Stimulated activated CD4-positive, alpha-beta T cell treated with anti-CD3 and anti-CD28 coated beads, Interleukin-1b, Interleukin-23, amount 100 ng/mL, for 24 hours (primary cell): ENCODE measurements at regions not wholly inside any gene's neighbourhood (a gene's known extent, or its start where the extent isn't known, plus 50 kb on each side); places are given as distances from the start of the nearest gene placed in this dataset.
"Not testable (repeated sequence)": the region's sequence is repeated elsewhere in the genome, so short reads cannot be mapped to it uniquely, and the experiment has no call there.

Experiments
- DNase-seq, 4 experiments: peaks; one replicate each; pipeline ENCODE4 v3.0.0-alpha.2; 2020; ENCODE audit warnings: low read depth in 4 of 4, low spot score in 1 of 4

DNA sequence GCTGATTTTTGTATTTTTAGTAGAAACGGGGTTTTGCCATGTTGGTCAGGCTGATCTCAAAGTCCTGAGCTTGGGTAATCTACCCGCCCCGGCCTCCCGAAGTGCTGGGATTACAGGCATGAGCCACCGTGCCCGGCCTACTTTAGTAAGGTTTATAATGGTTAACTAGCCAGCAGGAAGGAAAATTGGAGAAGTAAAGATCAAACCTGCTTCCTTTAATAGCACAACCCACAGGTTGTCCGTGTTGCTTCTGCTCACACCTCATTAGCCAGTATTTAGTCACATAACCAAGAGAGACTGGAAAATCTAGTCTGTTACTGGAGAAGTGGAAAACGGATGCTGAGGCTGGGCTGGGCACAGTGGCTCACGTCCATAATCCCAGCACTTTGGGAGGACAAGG lies 51.9 kb upstream of the TBL1XR1 start:
- DNase-seq, result no peak

DNA sequence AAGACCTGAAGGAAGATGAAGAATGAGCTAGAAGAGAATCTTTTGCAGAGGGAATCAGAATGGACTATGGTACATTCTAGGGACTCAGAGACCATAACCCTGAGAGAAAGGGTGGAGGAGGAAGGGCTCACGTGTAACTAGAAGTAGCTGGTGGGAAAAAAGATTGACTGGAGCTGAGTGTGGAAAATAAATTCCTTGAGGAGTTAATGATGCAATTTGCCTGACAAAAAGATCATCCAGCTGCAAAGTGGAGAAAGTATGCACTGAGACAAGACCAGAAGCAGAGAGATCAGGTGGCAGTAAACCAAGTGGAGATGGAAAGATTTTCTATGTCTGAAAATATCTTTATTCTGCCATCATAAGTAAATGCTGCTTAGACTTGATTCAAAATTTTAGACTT lies 52.9 kb upstream of the TBL1XR1 start:
- no peak for DNase-seq

DNA sequence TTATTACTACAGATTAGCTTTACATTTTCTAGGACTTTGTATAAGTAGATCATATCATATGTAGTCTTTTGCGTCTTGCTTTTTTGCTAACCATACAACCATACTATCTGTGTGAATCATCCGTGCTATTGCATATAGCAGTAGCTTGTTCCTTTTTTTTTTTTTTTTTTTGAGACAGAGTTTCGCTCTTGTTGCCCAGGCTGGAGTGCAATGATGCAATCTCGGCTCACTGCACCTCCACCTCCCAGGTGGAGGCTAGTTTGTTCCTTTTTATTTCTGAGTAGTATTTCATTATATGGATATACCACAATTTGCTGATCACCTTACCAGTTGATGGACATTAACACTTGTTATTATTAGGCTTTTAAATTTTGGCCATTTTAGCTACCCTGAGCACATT lies 54.5 kb upstream of the TBL1XR1 start:
- no peak for DNase-seq

DNA sequence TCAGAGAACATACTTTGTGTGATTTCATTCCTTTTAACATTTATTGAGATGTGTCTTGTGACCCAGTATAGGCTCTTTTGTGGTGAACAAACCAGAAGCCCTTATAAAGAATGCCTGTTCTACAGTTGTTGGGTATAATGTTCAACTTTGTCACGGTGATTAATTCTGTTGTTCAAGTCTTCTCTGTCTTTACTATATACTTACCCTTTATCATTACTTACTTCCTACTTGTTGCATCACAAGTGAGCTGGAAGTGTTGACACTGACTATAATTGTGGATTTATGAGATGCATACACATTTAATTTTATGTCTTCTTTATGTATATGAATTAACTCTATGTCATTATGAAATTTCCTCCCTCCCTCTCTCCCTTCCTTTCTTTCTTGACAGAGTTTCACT lies 59.7 kb upstream of the TBL1XR1 start:
- DNase-seq, result no peak

DNA sequence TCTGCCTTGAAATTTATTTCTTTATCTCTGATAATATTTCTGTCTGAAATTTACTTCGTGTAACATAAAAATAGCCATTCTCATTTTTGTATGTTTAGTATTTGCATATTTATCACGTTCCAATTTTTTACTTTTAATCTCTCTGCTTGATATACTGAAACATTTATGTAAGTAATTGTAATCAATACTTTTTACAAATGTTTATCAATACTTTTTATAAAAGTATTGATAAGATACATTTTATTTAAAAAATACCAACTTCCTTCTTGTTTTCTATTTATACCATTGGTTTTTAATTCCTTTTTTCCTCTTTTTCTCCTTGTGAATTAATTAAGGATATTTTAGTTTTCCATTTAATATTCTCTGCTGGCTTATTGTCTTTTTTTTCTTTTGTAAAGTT lies 60.3 kb upstream of the TBL1XR1 start:
- no peak for DNase-seq

DNA sequence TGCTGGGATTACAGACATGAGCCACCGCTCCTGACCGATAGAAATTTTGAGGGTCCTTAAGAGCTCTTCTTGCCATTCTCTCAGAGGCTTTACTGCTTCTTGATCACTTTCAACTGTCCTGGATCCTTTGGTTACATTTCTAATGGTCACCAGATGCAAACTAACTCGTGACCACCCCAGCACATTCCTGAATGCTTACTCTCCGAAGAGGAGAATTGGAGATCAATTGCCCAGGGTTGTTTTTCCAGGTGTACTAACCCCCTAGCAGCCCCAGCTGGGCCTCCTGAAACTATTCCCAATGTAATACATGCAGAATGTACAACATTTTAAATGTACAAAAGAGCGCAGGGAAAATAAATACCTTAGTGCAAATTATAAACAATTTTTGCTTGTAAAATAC lies 65.1 kb upstream of the TBL1XR1 start:
- DNase-seq, result no peak

DNA sequence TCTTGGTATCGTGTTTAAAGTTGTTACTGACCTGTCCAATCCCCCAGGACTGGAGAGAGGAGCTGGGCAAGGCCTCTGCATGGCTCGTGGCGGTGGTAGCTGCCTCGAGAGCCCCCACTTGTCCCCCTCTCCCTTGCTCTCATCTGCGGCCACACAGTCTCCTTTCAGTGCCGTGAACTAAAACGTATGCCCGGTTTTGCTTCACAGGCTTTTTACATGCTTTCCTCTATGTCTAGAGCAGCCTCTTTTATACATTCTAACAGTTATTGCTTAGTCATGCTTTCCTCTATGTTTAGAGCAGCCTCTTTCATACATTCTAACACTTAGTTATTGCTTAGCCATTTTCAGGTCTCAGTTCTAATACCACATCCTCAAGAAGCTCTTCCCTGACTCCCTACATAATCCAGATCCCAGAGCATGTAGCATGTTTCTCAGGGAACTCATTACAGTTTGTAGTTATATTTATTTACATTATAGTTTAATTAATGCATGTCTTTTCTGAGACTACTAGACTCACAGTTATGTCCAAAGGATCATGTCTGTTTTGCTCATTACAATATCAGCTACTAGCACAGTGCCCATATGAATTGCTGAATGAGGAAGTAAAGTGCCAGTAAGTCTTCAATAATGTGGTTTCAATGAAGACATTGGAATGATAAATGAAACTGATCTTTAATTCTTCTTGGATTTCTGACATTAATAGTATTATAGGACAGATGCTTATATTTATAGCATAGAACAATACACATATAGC lies 66.5 kb upstream of the TBL1XR1 start:
- DNase-seq, result no peak

DNA sequence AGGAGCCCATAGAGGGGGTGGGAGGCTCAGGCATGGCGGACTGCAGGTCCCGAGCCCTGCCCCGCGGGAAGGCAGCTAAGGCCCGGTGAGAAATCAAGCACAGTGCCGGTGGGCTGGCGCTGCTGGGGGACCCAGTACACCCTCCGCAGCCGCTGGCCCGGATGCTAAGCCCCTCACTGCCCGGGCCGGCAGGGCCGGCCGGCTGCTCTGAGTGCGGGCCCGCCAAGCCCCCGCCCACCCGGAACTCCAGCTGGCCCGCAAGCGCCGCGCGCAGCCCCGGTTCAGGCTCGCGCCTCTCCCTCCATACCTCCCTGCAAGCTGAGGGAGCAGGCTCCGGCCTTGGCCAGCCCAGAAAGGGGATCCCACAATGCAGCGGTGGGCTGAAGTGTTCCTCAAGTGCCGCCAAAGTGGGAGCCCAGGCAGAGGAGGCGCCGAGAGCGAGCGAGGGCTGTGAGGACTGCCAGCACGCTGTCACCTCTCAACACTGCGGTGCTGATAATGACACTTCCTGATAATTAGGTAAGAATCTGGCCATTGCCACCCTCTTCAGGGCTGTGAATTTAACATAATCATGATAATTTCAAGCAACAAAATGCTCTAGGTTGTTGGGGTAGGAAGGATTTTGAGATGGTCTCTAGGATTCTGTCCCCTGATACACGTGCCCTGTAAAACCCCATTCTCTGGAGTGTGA lies 74.7 kb upstream of the TBL1XR1 start:
- DNase-seq, result not testable (repeated sequence)

DNA sequence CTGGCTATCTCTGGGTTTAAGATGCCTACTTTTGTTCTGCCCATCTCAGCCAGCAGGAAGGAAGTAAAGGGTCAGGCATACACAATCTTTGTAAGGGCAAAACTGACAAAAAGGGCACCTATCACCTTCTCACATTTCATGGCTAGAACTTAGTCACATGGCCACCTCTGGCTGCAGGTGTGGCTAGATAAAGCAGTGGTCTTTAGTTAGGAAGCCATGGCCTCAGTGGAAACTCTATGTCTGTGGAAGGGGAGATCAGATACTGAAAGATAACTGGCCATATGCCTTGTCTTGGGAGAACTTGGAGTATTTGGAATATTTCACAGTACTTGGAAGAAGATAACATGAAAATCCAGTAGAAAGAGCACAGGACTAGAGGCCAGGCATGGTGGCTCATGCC lies 80.7 kb upstream of the TBL1XR1 start:
- DNase-seq, result no peak

DNA sequence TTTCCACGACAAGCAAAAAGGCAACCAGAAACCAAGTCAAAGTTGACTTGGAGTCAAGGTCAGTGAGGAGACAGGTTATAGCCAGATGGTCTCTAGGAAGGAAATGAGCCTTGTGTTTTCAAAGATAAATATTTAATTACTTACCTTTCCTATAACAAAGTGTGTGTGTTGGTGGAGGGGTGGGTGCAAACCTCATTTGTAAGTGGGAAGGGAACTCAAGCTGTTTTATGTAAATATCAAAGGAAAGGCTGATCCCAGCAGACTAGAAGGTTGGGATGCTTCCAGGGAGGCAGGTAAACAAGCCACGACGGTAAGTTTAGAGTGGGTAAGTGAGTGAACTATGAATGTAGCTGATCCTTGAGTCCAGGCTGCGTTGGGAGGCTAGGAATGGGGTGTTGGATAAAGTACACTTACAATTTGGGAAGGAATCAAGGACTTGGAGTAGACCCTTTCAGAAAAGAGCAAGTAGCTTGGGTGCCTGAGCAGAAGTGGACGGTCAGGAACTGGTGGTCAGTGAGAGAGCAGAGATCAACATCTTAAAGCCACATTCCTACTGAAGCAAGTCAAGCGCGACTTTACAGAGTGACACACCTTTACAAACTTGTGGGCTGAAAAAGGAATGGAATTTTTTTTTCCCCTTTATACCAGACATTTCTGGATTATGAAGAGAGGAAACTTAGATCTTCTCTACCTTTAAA lies 82.0 kb upstream of the TBL1XR1 start:
- no peak for DNase-seq

DNA sequence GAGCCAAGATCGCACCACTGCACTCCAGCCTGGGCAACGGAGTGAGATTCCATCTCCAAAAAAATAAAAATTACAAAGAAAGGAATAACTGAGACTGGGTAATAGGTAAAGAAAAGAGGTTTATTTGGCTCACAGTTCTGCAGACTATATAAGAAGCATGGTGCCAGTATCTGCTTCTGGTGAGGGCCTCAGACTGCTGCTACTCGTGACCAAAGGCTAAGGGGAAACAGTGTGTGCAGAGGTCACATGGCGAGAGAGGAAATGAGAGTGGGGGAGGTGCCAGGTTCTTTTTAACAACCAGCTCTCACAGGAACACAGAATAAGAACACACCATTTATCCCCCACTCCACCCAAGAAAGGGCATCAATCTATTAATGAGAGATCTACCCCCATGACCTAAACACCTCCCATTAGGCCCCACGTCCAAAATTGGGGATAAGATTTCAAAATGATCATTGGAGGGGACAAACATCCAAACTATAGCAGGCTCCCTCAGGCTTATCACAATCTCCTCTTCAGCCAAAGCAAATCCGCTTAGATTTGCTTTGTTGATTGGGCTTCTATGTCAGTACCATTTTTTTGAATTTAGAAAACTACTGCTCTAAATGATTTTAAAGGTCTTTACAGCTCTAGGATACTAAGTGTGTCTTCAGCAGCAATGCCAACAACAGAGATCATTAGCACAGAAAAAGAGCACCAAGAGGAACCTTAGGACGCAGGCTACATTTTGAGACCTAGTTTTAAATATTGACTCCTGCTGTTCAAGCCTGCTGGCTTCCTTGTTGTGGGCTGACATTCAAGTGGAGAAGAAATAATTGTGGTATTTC lies 84.2 kb upstream of the TBL1XR1 start:
- DNase-seq, result no peak

DNA sequence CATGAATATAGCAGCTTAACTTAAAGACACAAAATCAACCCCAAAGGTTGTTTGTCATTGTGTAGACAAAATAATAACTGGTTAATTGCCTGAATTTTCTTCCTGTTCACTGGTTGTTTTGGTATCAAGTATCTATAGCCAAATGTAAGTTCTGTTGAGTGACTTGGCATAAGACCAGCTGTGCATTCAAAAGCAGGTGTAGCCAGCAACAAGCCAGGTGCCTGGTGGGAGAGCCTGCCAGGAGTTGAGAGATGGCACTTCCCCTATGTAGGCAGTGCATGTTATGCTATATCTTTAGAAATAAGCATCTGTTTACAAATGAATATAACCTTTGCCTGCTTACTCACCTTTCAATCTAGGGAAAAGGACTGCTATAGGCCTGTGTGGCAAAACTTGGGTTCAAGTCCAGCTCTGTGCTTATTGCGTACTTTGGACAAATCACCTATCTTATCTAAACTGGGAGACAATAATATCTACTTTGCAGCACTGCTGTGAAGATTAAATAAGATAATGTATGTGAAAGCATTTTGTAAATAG lies 84.9 kb upstream of the TBL1XR1 start:
- no peak for DNase-seq

DNA sequence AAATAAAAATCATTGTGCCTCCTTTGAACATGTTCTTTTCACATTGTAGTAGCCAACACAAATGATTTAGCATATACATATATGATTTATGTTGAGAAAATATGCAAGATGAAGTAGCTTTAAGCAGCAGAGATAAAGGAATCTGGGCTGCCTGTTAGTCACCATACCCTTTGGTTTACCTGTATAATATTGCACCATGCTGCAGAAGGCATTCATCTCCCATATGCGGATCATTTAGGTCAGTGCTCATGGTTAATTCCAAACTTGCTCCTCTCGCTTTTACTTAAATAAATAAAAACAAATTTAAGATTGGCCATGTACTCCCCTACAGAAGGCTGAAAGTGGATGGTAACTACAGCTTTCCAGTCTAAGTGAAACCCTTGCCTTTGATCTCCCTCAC lies 86.7 kb upstream of the TBL1XR1 start:
- DNase-seq, result no peak

DNA sequence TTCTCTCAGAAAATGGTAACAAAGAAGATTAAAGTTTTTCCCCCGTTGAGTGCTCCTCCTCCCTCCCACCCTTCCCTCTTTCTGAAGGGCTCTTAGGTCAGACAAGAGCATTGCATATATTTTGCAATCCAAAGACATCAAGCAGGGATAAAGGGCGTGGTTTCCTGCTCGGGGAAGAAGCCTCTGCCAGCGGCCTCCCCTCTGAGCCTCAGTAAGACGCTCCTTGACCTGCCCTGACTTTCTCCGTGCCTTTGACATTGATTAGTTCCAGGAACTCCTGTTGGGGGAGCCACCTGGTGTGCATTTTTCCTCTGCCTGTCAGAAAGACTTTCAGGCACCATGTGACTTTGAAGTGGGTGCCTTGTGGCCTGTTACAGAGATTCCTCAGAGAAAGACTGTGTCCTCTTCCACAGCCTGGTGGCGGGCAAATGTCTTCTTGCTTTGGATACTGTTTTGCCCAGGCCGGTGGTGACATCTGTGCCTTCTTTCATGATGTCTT lies 87.2 kb upstream of the TBL1XR1 start:
- DNase-seq, result peak in 1 of 4 experiments; percentile 11

DNA sequence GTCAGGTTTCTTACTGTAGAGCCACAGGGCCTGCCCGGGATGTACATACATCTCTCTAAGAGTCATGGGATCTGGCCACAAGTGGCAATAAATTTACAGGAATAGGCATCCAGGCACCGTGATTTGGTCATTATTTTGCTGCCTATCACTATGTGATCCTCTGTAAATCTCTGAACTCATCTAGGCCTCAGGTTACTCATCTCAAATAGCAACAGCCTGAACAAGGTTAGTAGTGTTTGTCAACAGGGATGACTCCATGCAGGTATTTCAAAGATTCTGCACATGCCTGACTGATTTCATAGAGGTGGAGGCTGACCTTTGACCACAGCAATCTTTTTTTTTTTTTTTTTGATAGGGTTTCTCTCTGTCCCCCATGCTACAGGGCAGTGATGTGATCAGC lies 88.8 kb upstream of the TBL1XR1 start:
- no peak for DNase-seq

DNA sequence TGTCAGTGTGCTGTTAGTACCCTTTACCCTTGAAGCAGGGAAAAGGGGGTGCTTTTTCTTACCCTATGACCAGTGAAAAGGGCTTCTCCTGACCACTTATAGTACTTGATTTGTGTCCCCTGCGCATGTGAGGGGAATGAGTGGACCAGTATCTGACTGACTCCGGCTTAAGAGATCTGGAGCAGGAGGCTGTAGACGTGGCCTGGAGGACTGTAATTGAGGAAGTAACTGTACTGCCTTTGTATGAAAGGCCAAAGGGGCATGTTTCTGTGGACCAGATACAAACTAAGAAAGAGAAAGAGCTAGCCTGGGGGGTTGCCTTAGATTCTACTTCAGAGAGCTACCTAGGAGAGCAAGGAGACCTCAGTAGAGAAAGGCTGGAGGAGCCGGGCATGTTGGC lies 89.9 kb upstream of the TBL1XR1 start:
- DNase-seq, result no peak

DNA sequence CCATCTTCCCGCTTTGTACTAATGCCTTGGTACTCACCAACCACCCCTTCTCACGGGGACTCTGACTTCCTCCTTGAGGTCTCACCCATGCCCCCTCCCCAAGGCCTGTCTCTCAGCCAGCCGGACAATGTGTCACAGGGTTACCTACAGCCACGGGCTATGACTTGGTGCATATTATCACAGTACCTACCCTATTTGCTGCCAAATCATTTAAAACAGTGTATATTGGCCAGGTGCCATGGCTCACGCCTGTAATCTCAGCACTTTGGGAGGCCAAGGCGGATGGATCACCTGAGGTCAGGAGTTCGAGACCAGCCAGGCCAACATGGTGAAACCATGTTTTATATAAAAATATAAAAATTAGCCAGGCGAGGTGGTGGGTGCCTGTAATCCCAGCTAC lies 93.4 kb upstream of the TBL1XR1 start:
- no peak for DNase-seq

DNA sequence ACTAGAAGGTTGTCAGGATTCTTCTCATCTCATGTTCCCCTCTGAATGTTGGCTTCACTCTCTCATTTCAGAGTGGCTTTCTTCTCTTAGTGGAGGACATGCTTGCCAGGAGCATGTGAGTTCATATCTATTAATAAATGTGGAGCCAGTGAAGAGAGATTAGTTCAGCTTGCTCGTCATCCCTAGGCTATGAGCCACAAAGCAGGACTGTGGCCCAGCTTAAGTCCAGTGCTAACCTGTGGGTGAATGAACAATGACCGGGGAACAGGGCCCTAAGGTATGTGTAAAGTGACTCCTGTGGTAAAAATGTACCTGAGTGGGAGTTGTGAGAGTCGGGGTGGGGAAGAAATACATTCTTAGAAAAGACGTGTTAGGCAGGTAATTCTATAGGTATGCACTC lies 96.9 kb upstream of the TBL1XR1 start:
- DNase-seq, result no peak

DNA sequence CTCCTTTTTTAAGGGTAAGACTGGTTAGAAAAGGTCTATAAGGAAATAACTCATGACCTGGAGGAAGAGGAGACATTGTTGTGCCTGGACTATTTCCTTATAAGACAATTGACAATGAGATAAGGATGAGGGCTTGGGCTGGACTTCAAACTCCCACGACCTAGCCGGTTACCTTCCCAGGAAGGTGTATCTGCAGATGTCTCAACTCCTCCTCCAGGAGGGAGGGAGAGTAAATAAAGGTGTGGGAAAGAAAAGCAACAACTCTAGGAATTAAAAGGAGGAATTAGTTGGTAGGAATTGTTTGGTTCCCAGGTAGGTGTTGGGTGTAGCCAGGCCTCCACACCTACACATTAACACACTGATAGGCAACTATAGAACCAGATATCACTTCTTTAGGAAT lies 97.8 kb upstream of the TBL1XR1 start:
- DNase-seq, result no peak

DNA sequence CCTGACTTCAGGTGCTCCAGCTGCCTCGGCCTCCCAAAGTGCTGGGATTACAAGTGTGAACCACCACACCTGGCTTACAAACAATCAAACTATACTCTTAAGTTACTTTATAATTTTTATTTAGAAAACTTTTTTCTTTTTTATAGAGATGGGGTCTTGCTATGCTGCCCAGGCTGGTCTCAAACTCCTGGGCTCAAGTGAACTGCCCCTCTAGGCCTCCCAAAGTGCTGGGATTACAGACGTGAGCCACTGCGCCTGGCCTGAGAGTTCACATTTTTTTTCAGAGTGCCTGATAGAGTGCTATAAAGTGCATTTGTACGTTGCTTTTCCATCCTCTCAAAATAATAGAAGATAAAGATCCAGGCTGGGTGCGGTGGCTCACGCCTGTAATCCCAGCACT lies 102.0 kb upstream of the TBL1XR1 start:
- DNase-seq, result no peak
